IPS-15b (cell line): ENCODE measurements at regions not wholly inside any gene's neighbourhood (a gene's known extent, or its start where the extent isn't known, plus 50 kb on each side); places are given as distances from the start of the nearest gene placed in this dataset.

ENCODE experiments used
- H3K27me3 ChIP-seq: one replicate; pipeline ENCODE4 v1.6.1; 2013; ENCODE audit warnings: low read length; ENCODE audit not compliant: control insufficient read depth, insufficient read depth
- H3K36me3 ChIP-seq: one replicate; pipeline ENCODE4 v1.6.1; 2013; ENCODE audit warnings: low read length; ENCODE audit not compliant: control insufficient read depth, insufficient read depth
- H3K4me1 ChIP-seq: one replicate; pipeline ENCODE4 v1.6.1; 2013; ENCODE audit warnings: mild to moderate bottlenecking, low read length; ENCODE audit not compliant: control insufficient read depth, insufficient read depth
- H3K4me3 ChIP-seq: one replicate; pipeline ENCODE4 v1.5.1; 2013; ENCODE audit warnings: low read depth, low read length
- H3K9ac ChIP-seq: one replicate; pipeline ENCODE4 v1.6.1; 2013; ENCODE audit warnings: low read depth, mild to moderate bottlenecking, low read length
- H3K9me3 ChIP-seq: one replicate; pipeline ENCODE4 v1.6.1; 2013; ENCODE audit warnings: mild to moderate bottlenecking, low read length; ENCODE audit not compliant: control insufficient read depth, insufficient read depth

- Histone ChIP-seq H3K9me3 (peaks cover 32% of the 10 kb centered on the region), H3K4me3 (no peak overlapping the region), H3K4me1 (no peaks in the 10 kb centered on the region), H3K27me3 (no peaks in the 10 kb centered on the region), H3K36me3 (no peaks in the 10 kb centered on the region), H3K9ac (no peak overlapping the region)
These were observed 1632.0 kb downstream of the UQCRFS1 start for GRCh38 chr19:27580906-27581305.
